GM12872 (cell line): ENCODE measurements at regions not wholly inside any gene's neighbourhood (a gene's known extent, or its start where the extent isn't known, plus 50 kb on each side); places are given as distances from the start of the nearest gene placed in this dataset.

Experiments used
- TF ChIP-seq, protein P1 (sequence below): IDR thresholded peaks from 3 replicates; pipeline ENCODE4 v1.5.1; 2011; ENCODE audit warnings: low read depth, mild to moderate bottlenecking, low read length, moderate library complexity; ENCODE audit not compliant: insufficient read depth

DNA sequence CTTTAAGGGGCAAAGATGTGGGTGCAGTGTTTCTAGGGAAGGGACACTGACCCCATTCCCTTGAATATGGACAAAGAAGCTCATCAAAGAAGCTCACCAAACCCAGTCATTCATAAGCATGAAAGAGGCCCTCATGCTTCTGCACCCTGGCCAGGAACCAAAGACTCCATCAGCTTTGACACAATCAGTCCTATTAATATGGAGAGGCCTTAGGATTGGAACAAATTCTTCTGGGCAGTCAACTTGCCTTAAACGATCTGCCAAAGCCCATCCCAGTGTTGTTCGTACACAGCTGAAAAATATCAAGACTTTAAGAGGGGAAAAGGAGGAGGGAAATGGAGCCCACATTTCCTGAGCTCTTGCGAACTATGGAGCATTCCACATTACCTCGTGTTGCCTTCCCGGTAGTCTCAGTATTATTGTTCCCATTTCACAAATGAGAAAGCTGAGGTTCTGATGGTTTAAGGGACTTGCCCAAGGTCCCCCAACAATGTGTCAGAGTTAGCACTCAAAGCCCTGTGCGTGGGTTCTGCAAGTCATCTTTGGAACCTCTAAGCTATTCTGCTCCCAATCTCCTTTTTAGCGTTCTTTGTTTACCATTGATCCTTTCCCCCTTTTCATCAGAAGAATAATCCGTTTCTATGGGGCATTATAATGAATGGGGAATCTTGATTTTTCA is 161.9 kb downstream of the ZBTB18 start:
- TF ChIP-seq, protein P1, sequence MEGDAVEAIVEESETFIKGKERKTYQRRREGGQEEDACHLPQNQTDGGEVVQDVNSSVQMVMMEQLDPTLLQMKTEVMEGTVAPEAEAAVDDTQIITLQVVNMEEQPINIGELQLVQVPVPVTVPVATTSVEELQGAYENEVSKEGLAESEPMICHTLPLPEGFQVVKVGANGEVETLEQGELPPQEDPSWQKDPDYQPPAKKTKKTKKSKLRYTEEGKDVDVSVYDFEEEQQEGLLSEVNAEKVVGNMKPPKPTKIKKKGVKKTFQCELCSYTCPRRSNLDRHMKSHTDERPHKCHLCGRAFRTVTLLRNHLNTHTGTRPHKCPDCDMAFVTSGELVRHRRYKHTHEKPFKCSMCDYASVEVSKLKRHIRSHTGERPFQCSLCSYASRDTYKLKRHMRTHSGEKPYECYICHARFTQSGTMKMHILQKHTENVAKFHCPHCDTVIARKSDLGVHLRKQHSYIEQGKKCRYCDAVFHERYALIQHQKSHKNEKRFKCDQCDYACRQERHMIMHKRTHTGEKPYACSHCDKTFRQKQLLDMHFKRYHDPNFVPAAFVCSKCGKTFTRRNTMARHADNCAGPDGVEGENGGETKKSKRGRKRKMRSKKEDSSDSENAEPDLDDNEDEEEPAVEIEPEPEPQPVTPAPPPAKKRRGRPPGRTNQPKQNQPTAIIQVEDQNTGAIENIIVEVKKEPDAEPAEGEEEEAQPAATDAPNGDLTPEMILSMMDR, result no peak

DNA sequence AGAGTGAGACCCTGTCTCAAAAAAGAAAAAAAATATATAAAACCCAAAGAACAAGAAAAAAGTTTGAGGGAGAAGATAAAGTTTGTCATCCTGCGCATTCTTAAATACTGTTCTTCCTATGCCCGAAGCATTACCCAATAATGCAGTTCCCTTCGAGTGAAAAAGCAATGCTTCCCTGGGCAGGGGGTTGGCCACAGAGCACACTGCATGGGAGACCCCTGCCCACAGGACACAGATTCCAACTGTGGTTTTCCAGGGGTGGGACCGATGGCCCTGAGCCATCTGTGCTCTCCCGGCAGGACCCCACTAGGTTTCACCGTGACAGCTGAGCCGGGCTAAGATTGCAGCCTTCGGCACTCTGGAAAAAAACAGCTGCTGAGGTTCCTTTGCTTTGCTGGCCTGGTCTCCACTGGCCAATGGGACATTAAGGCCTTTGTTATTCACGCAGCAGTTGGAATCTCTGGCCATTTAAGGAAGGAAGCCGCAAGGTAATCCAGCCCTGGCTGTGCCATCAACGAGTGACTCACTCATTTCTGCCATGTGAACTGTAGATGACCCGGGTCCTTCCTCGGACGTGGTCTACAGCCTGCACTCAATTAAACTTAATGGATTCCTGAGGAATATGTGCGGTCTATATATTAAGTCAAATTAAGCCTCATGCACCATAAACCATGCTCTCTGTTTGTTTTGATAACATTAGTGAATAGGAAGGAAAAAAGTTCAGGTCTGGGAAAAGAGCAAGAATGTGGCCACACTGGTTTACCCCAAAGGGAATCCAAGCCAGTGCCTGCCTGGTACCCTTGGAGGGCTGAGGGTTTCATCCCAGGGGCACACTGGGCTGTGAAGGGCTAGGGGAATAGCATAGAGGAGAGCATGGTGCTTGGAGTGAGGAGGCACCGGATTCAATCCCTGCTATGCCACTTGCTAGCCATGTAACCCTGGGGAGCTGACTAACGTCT is 163.2 kb downstream of the ZBTB18 start:
- TF ChIP-seq, protein P1, result no peak

DNA sequence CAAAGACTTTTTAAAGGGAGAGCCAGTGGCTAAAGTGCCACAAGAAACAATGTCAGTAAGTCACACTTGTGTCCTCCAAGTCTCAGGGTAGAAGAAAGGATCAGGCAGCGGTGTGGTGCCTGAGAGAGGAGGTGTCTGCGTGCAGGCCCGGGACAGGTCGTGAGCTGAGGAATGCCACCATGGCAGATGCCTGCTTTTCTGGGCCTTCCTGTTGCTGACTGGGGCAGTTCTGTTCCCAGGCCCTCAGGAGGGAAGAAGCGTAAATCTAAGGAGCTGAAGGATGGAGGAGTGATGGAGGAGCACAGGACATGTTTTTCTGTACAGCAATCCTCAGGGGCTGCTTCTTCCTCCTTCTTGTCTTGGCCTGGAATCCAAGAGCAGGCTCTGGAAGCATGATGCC is 165.8 kb downstream of the ZBTB18 start:
- TF ChIP-seq, protein P1, result no peak

DNA sequence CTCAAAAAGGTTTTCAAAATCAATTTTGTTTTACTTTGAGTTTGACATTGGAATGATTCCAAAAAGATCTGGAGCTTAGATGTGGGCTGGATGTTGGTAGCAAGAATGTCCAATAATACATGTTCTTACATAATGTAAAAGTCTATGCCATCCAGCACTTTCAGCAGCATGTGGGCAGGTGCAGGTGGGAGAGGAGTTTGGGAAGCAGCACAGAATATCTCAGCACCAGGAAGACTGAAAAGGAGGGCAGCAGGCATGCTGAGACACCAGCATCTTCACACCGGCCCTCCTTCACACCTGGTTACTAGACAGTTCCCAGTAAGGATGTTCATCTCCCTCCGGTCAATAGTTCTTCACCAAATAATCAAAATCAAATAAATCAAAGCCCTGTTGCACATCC is 166.6 kb downstream of the ZBTB18 start:
- TF ChIP-seq, protein P1, result no peak

DNA sequence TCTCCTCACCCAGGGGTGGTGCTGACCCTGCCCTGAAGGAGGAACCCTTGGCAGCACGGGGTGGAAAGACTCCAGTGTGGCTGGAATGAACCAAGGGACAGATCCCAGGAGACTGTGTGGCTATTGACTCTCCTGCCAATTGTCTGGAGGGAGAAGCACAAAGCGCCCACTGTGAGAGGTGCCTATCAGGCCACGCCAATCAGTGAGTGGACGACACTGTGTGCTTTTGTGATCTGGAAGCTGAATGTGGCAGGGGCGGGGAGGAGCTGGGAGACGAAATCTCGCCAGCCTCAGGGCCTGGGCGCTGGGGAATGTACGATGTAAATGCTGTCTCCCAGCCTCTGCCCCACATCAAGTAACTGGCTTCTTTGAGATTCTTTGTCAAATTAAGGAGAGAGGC is 167.1 kb downstream of the ZBTB18 start:
- TF ChIP-seq, protein P1, result no peak

DNA sequence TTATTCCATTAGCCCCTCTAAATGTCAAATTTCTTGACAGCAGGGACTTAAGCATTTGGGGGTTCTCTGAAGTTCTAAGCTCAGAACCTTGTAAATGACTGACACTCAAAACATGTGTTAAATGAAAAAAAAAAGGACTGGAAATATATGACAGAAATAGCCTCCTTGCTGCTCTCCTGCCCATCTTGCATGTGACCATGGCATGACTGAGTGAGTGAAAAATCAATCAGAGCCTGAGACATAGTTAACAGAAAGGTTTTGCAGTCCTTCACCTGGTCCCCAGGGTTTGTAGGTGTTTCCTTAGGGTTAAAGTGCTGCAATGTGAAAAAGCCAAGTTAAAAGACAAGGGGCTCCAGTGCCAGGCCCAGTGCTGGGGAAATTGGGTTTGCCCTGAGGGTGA is 168.1 kb downstream of the ZBTB18 start:
- TF ChIP-seq, protein P1, result no peak

DNA sequence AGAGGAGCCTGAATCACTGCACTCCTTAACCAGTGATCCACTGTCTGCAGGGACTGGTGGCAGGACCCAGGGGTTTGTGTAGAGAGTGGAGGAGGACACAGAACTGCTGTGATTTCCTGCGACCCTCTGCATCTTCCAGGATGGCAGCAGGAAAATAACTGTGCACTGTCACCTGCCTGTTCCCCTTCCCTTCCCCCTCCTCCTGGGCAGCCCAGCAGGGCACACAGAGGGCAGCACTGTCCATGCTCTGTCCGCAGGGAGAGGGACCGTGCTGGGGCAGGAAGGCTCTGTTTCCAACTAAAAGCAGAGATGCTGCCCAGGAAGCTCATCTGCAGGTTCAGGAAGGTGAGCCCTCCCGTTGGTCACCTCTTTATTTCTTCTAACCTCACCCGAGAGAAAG is 168.7 kb downstream of the ZBTB18 start:
- TF ChIP-seq, protein P1, result no peak
